Mucosa of descending colon (tissue), 3 donors: ENCODE measurements at regions not wholly inside any gene's neighbourhood (a gene's known extent, or its start where the extent isn't known, plus 50 kb on each side); places are given as distances from the start of the nearest gene placed in this dataset.
"Not testable (repeated sequence)": the region's sequence is repeated elsewhere in the genome, so short reads cannot be mapped to it uniquely, and the experiment has no call there.

Experiments
- ATAC-seq: fragments of 200-7000 bp; cut with Tn5 transposase; one replicate; pipeline ENCODE4 v1.9.1; 2020; ENCODE audit warnings: mild to moderate bottlenecking, moderate library complexity
- DNase-seq, 3 donors: peaks; one replicate each; pipeline ENCODE4 v3.0.0-alpha.2; 2020
- H3K36me3 ChIP-seq: fragments of 200-600 bp; one replicate; pipeline ENCODE4 v1.8.0; 2021; ENCODE audit warnings: low read depth, mild to moderate bottlenecking
- H3K4me1 ChIP-seq: fragments of 200-600 bp; one replicate; pipeline ENCODE4 v1.8.0; 2021; ENCODE audit warnings: low read depth, mild to moderate bottlenecking
- H3K4me3 ChIP-seq: fragments of 200-600 bp; one replicate; pipeline ENCODE4 v1.8.0; 2021; ENCODE audit warnings: mild to moderate bottlenecking
- H3K9me3 ChIP-seq: fragments of 200-600 bp; one replicate; pipeline ENCODE4 v1.8.0; 2021; ENCODE audit warnings: mild to moderate bottlenecking
- CTCF ChIP-seq: fragments of 200-600 bp; IDR thresholded peaks from one replicate; pipeline ENCODE4 v1.8.0; 2022; ENCODE audit warnings: antibody characterized with exemption, mild to moderate bottlenecking
- intact Hi-C, 2 donors: fragments of 100-400 bp; cut with DNase I in 1 of 2; cut with micrococcal nuclease in 1 of 2; formaldehyde crosslinking; loops; one replicate each; pipeline versions ENCODE4 v1.11.0 to v1.11.1; 2022; cut with DNase I, micrococcal nuclease
- donor health status: DM: no; HTN: no; CAD: no; lungs with moderate emphysema.
- donor health status: DM: no; HTN: no; CAD: no.
- donor health status: DM: no; HTN: yes; CAD: no.

GRCh38 chr9:29609282-29609681 is 2036.0 kb upstream of the C9orf72 start:
- H3K9me3 ChIP-seq = no peaks in the 10 kb centered on the region
- DNase-seq (no peak), ATAC-seq (no peak)
- H3K4me1 ChIP-seq = no peaks in the 10 kb centered on the region
- no peak overlapping the region for H3K4me3 ChIP-seq
- no peak for TF ChIP-seq CTCF
- intact Hi-C loops = no loop called here
- H3K36me3 ChIP-seq = no peaks in the 10 kb centered on the region

GRCh38 chr9:29613773-29614172 is 2040.5 kb upstream of the C9orf72 start:
- Histone ChIP-seq H3K9me3 (no peaks in the 10 kb centered on the region), H3K36me3 (no peaks in the 10 kb centered on the region), H3K4me3 (no peak overlapping the region), H3K4me1 (no peaks in the 10 kb centered on the region)
- TF ChIP-seq CTCF = no peak
- DNase-seq (no peak), ATAC-seq (no peak)
- intact Hi-C loops = no loop called here

GRCh38 chr9:29616844-29617243 is 2043.6 kb upstream of the C9orf72 start:
- Histone ChIP-seq H3K4me3 (no peak overlapping the region), H3K4me1 (no peaks in the 10 kb centered on the region), H3K36me3 (no peaks in the 10 kb centered on the region), H3K9me3 (no peaks in the 10 kb centered on the region)
- no peak for TF ChIP-seq CTCF
- ATAC-seq (no peak), DNase-seq (no peak)
- intact Hi-C loops = no loop called here

GRCh38 chr9:29625292-29625731 is 2052.0 kb upstream of the C9orf72 start:
- intact Hi-C loops = no loop called here
- H3K4me3 ChIP-seq = no peak overlapping the region
- DNase-seq (no peak), ATAC-seq (no peak)
- H3K9me3 ChIP-seq = no peaks in the 10 kb centered on the region
- no peaks in the 10 kb centered on the region for H3K4me1 ChIP-seq
- no peak for TF ChIP-seq CTCF
- H3K36me3 ChIP-seq = no peaks in the 10 kb centered on the region

- H3K4me3 ChIP-seq = no peak overlapping the region
- H3K9me3 ChIP-seq = no peaks in the 10 kb centered on the region
- H3K4me1 ChIP-seq = no peaks in the 10 kb centered on the region
- no peak for DNase-seq
- ATAC-seq = no peak
- no peak for TF ChIP-seq CTCF
- intact Hi-C loops = no loop called here
- no peaks in the 10 kb centered on the region for H3K36me3 ChIP-seq
These were observed 2052.7 kb upstream of the C9orf72 start for GRCh38 chr9:29625931-29626330.

- H3K4me1 ChIP-seq, ATAC-seq, intact Hi-C loops, H3K4me3 ChIP-seq, H3K9me3 ChIP-seq, H3K36me3 ChIP-seq, DNase-seq: not testable (repeated sequence)
These were observed 2055.6 kb upstream of the C9orf72 start for GRCh38 chr9:29628856-29629255.
